ENCODE measurements at regions not wholly inside any gene's neighbourhood (a gene's known extent, or its start where the extent isn't known, plus 50 kb on each side); places are given as distances from the start of the nearest gene placed in this dataset.

GRCh38 chr3:194937144-194937543 is 251.5 kb downstream of the FAM43A start:
- Histone ChIP-seq H3K4me3 (ENCODE audit: insufficient read depth, low read depth, low read length) (no peak overlapping the region), H3K79me1 (ENCODE audit: low read depth in 1 of 2, low read length in 2 of 2) (no peaks in the 10 kb centered on the region), H3K18ac (ENCODE audit: low read depth, low read length) (no peak overlapping the region), H2BK15ac (ENCODE audit: low read depth, low read length) (no peak overlapping the region), H3K36me3 (ENCODE audit: control insufficient read depth, insufficient read depth, low read length) (no peaks in the 10 kb centered on the region), H2BK20ac (ENCODE audit: low read depth, low read length) (no peak overlapping the region), H4K5ac (ENCODE audit: low read depth, low read length) (no peak overlapping the region), H3K23ac (ENCODE audit: low read depth, low read length) (no peak overlapping the region), H3K4ac (ENCODE audit: low read depth, low read length) (no peak overlapping the region), H2BK5ac (ENCODE audit: low read depth, low read length, poor library complexity, severe bottlenecking) (no peak overlapping the region), H3K4me2 (ENCODE audit: low read depth, low read length) (no peak overlapping the region), H4K91ac (ENCODE audit: insufficient read depth, low read depth, low read length) (no peak overlapping the region), H3K27ac (ENCODE audit: insufficient read depth, low read length) (no peak overlapping the region), H3K56ac (ENCODE audit: extremely low read depth, insufficient read depth, low read length) (no peak overlapping the region), H2BK120ac (ENCODE audit: low read depth, low read length) (no peak overlapping the region), H3K9me3 (ENCODE audit: control insufficient read depth, insufficient read depth, low read length) (peaks cover 3% of the 10 kb centered on the region; the same call in 1 of the 2 replicates), H4K8ac (ENCODE audit: low read depth in 2 of 2, low read length in 2 of 2) (no peak overlapping the region), H3K4me1 (ENCODE audit: control insufficient read depth, insufficient read depth, low read length) (no peaks in the 10 kb centered on the region; the same call in 1 of the 2 replicates), H2AK5ac (ENCODE audit: low read depth, low read length) (no peak overlapping the region), H3K9me1 (ENCODE audit: insufficient read depth, low read length) (no peaks in the 10 kb centered on the region; the same call in none of the 2 replicates), H3K14ac (replicated peaks; ENCODE audit: low read depth, low read length) (no peak overlapping the region), H3K9ac (ENCODE audit: low read depth, low read length) (no peak overlapping the region), H4K20me1 (ENCODE audit: insufficient read depth, low read length) (no peaks in the 10 kb centered on the region), H3K27me3 (ENCODE audit: control insufficient read depth, insufficient read depth, low read length) (peaks cover 21% of the 10 kb centered on the region), H2AFZ (replicated peaks; ENCODE audit: low read length, poor library complexity) (no peak overlapping the region), H2AK9ac (replicated peaks; ENCODE audit: low read depth, low read length, poor library complexity) (no peak overlapping the region)
- ChIA-PET CTCF (no interaction called here), POLR2A (ENCODE audit: unreplicated experiment) (no interaction called here)
- DNase-seq (no peak), ATAC-seq (ENCODE audit: low read depth) (no peak)
- TF ChIP-seq CHD1 (IDR thresholded peaks at IDR 0.05; ENCODE audit: low read depth, low read length) (no peak), SMC3 (IDR thresholded peaks at IDR 0.05; ENCODE audit: low read depth, low read length) (no peak)
- dilution Hi-C loops (cut with HindIII; ENCODE audit: low sequenced_read_pairs, unreplicated experiment) (no loop called here), in situ Hi-C loops (cut with MboI; ENCODE audit: low sequenced_read_pairs) (no loop called here), intact Hi-C loops (cut with micrococcal nuclease) (no loop called here)
- BruUV-seq (replicated peaks), result no TSS peak
- 59% methylated on average over 2 of the region's 5 CpGs; no CpG with 5 or more reads in 1 of the 2 experiments for WGBS, 2 experiments (ENCODE audit: extremely low coverage in 2 of 2, insufficient read length in 1 of 2)

All from IMR-90 (cell line).